ENCODE measurements at regions not wholly inside any gene's neighbourhood (a gene's known extent, or its start where the extent isn't known, plus 50 kb on each side); places are given as distances from the start of the nearest gene placed in this dataset.

- BruUV-seq (replicated peaks) = no TSS peak
- TF ChIP-seq POLR2AphosphoS5 (IDR thresholded peaks at IDR 0.05; ENCODE audit: low read depth, low read length) = no peak
- no peak for TF ChIP-seq CTCF (IDR thresholded peaks at IDR 0.05)
- no peak for TF ChIP-seq REST (IDR thresholded peaks at IDR 0.05; ENCODE audit: insufficient read depth in 1 of 2, low read depth in 2 of 2, low read length in 1 of 2)
- Histone ChIP-seq H3K4me1 (ENCODE audit: control insufficient read depth, insufficient read depth, low read length) (no peaks in the 10 kb centered on the region), H3K9me3 (ENCODE audit: control insufficient read depth, insufficient read depth, low read depth, low read length) (no peaks in the 10 kb centered on the region), H3K4me3 (ENCODE audit: low read depth in 2 of 2, low read length in 2 of 2) (no peak overlapping the region), H3K27me3 (ENCODE audit: control insufficient read depth, insufficient read depth, low read length) (peaks cover under 1% of the 10 kb centered on the region; the same call in 1 of the 2 replicates), H3K36me3 (ENCODE audit: control insufficient read depth, insufficient read depth, low read length) (no peaks in the 10 kb centered on the region), H3K27ac (ENCODE audit: low read length) (no peak overlapping the region)
- in situ Hi-C loops (cut with HindIII; ENCODE audit: low pct_unique_long_range_greater_than_20kb, low sequenced_read_pairs) = no loop called here
- intact Hi-C loops (cut with micrococcal nuclease; ENCODE audit: unreplicated experiment) = no loop called here
- ChIA-PET POLR2A (no interaction called here), CTCF (no interaction called here)
- ATAC-seq (no peak), DNase-seq (ENCODE audit: low read depth, low spot score) (no peak)
These were observed 1495.0 kb downstream of the BRD1 start for GRCh38 chr22:48332438-48333322.

GRCh38 chr22:48331691-48332220 is 1495.9 kb downstream of the BRD1 start:
- Histone ChIP-seq H3K9me3 (ENCODE audit: control insufficient read depth, insufficient read depth, low read depth, low read length) (no peaks in the 10 kb centered on the region), H3K27me3 (ENCODE audit: control insufficient read depth, insufficient read depth, low read length) (no peaks in the 10 kb centered on the region), H3K4me3 (ENCODE audit: low read depth in 2 of 2, low read length in 2 of 2) (no peak overlapping the region), H3K4me1 (ENCODE audit: control insufficient read depth, insufficient read depth, low read length) (no peaks in the 10 kb centered on the region), H3K36me3 (ENCODE audit: control insufficient read depth, insufficient read depth, low read length) (no peaks in the 10 kb centered on the region), H3K27ac (ENCODE audit: low read length) (no peak overlapping the region)
- CTCF ChIA-PET = no interaction called here
- DNase-seq (ENCODE audit: low read depth, low spot score) (no peak), ATAC-seq (no peak)
- no TSS peak for BruUV-seq (replicated peaks)
- in situ Hi-C loops (cut with HindIII; ENCODE audit: low pct_unique_long_range_greater_than_20kb, low sequenced_read_pairs) = no loop called here
- POLR2A ChIA-PET = no interaction called here
- intact Hi-C loops (cut with micrococcal nuclease; ENCODE audit: unreplicated experiment) = no loop called here
- no peak for TF ChIP-seq POLR2AphosphoS5 (IDR thresholded peaks at IDR 0.05; ENCODE audit: low read depth, low read length)
- no peak for TF ChIP-seq SIN3A (IDR thresholded peaks at IDR 0.05; ENCODE audit: borderline replicate concordance, insufficient read depth, low read depth, low read length)
- TF ChIP-seq CTCF (IDR thresholded peaks at IDR 0.05) = no peak
- TF ChIP-seq REST (IDR thresholded peaks at IDR 0.05; ENCODE audit: insufficient read depth in 1 of 2, low read depth in 2 of 2, low read length in 1 of 2) = no peak
- TF ChIP-seq TCF7L2 (IDR thresholded peaks at IDR 0.05; ENCODE audit: low read depth, low read length) = no peak

Data from Panc1 (cell line).